HG02571 (cell line): ENCODE measurements at regions not wholly inside any gene's neighbourhood (a gene's known extent, or its start where the extent isn't known, plus 50 kb on each side); places are given as distances from the start of the nearest gene placed in this dataset.

Experiments
- ATAC-seq: cut with Tn5 transposase; IDR thresholded peaks from one replicate; pipeline ENCODE4 v1.9.1; 2021; ENCODE audit warnings: mild to moderate bottlenecking, moderate library complexity; ENCODE audit not compliant: unreplicated experiment

DNA sequence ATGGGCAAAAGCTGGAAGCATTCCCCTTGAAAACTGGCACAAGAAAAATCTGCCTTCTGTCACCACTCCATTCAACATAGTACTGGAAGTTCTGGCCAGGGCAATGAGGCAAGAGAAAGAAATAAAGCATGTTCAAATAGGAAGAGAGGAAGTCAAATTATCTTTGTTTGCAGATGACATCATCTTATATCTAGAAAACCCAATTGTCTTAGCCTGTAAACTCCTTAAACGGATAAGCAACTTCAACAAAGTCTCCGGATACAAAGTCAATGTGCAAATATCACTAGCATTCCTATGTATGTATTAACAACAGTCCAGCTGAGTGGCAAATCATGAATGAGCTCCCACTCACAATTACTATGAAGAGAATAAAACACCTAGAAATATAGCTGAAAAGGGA is 1579.3 kb downstream of the SUCLG1 start:
- ATAC-seq: no peak

DNA sequence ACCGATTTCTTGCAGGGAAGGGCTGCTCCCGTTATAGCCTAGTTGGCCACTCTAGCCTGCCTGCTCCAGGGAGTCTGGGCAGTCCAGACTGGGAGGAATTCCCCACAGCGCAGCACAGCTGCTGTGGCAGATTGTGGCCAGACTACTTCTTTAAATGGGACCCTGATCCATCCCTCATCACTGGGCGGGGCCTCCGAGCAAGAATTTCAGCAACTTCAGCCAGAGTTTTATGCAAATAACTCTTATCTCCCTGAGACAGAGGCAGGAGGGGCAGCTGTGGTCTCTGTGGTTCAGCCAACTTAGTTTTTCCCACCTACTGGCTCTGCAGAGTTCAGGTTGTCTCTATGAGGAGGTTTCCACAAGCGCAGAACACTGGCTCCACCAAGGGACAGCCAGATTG is 1583.2 kb downstream of the SUCLG1 start:
- ATAC-seq: no peak

DNA sequence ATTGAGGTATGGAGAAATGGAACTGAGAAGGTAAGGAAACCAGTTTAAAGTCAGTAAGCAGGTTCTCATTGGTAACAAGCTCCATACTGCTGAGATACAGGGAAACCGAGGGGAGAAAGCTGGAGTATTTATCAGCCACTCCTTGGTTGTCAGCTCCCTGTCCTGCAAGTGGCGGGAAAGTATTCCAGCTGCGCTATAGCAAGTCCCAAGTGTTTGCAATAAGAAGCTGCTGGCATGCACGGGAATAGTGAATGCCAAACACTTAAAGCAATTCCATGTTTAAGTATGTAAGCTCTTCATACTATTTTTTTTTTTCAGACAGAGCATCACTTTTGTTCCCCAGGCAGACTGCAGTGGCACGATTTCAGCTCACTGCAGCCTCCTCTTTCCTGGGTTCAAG is 1601.1 kb downstream of the SUCLG1 start:
- ATAC-seq: no peak

DNA sequence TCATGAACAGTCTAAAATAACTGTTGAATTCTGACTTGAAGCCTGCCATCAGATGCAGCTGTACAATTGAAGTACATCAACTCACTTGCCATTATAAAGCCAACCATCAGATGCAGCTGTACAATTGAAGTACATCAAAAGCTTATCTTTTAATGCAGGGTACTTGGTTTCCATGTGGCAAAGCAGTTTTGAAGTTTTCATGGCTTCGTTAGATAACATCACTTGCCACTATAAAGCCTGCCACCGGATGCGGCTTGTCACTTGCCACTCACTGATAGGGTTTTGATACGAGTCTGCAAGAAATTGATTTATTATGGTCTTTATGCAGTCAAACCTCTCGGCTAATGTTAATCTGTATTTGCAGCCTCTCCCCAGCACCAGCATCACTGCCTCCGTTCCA is 1605.8 kb downstream of the SUCLG1 start:
- no peak for ATAC-seq

DNA sequence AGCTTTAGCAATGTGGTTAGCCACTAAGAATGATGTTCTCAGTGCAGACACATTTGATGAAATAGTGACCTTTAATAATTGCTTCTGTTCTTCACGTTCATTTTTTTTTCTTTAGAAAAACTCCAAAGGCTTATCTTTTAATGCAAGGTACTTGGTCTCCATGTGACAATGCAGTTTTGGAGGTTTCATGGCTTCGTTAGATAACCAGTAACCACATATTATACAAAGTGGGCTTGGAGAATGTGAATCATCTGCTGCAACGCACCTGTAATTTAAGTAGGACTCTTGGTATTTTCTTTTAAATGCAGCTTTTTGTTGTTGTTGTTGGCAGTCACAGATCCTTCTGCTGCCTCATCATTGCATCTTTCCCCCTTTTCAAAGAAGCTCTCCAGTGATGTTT is 1606.3 kb downstream of the SUCLG1 start:
- no peak for ATAC-seq

DNA sequence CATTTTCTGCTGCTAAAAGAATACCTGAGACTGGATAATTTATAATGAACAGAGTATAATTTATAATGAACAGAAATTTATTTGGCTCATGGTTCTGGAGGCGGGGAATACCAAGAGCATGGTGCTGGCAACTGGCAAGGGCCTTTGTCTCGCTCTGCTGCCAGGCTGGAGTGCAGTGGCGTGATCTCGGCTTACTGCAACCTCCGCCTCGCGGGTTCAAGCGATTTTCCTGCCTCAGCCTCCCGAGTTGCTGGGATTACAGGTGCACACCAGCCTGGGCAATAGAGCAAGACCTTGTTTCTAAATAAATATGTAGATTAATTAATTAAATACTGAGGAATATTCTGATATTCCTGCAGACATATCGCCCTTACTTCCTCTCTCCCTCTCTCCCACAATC is 1610.8 kb downstream of the SUCLG1 start:
- no peak for ATAC-seq

DNA sequence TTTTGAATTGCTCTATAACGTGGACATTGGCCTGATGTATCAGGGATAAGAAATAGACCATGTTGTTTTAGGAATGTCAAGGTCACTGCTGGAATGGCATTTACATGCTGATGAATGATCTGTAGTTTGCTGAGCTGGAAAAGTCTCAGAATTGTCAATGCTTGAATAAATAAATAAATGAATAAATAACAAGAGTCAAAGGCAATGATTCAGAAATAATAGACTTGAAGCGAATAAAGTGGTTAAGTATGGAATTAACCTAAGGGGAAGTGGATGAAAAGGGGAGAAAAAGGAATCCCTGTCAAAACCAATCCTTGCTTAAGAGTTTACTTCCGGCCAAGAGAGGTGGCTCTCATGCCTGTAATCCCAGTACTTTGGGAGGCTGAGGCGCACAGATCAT is 1620.0 kb downstream of the SUCLG1 start:
- ATAC-seq: no peak

DNA sequence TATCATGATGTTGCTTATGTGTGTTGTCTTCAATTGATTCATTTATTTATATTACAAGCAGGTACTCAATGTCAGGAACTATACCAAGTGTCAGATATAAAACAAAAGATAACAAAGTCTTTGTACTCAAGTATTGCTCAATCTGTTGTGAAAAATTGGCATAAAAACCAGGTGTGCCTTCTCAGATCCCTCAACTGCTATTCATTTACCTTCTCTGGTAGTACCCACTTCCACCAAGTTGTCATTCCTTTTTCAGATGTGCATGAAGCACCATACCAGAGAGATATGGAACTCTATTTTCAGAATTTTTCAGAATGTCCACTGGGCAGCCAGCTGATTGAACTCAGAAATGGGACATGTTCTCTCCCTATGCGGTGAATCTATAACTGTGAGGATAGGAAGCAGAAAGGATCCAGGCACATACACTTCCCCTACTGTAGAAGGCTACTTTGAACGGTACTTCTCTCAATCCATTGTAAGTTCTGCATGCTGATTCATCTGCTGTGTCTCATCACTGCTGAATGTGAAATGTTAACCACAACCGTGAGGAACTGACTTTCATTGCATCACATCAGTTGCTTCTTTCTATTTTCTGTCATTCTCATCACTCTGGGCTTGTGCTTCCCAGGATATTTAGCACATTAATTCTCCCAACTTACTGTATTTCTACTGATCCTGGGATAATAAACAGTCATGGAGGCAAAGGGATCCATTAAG is 1621.3 kb downstream of the SUCLG1 start:
- ATAC-seq: no peak

DNA sequence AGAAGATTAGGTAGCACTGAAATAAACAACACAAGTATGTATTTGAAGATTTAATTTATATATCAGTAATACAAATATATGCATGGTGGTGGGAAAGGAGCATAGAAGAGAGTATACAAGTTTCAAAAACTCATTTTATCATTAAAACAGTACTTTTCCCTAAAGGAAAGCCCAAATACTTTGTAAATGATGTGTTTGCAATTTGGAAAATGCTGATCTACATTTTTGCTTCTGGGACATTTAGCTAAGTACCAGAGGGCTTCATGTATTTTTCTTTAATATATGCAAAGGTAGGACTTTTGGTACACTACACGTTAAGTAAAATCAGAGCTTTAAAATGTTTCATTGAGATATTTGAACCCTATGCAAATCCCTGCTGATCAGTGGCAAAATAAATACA is 1624.2 kb downstream of the SUCLG1 start:
- ATAC-seq: no peak

DNA sequence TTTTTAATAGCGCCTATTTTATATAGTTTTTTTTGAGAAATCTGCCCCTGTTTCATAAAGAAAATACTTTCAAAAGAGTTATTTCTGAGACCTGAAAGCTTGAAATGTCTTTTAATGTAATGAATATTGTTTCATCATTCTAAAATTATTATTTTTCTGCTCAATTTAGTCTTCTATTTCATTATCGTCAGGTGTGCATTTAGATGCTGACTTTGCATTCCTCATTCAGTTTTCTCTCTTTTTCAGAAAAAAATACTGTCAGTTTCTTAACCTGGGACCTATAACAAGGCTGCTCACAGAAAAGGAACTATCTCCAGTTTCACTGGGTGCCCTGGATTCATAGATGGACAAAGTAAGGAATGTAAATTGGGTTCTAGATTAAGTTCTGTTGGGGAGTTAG is 1631.7 kb downstream of the SUCLG1 start:
- ATAC-seq: no peak

DNA sequence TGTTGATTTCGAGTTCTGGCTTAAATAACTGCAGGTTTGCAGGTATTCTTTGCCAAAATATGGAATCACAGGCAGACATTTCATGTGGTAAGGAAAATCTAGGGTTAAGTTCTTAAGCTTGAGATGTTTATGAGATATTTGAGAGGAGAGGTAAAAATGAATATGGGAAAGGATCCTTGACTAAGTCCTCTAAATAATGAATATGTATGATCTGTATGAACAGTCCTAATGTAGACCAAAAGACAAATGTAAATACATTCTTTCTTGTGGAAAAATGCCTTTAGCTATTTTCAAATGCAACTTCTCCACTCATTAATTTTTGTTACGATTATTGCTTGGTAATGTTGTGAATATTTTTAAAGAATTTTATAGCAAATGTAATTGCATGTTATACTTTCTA is 1632.6 kb downstream of the SUCLG1 start:
- no peak for ATAC-seq

DNA sequence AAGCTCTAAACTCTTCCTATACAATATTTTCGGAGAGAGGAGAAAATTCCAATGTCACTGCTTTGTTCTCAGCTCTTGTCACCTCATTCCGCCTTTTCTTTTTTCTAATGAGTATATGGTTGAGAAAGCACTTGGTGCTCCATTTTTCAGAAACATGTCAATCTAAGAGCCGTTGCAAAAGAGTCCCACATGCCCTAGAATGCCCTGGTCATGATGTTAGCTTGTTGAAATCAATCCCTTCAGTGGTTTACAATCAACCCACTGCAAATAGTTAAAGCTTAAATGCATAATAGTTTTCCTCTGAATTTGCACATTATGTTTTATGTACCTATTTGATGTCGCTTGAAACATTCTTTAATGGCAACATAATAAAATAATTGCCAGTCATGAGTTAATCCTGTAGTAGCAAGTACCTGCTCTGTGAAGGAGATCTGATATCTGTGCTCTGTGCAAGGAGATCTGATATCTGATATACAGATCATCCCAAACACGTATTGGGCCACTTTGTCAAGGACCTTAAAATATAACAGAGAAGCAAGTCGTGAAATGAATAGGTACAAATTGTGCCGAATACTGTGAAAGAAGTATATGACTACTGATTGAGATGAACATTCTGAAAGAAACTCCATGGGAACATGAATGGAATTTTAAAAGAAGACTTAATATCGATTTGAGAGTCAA is 1633.5 kb downstream of the SUCLG1 start:
- ATAC-seq: no peak

DNA sequence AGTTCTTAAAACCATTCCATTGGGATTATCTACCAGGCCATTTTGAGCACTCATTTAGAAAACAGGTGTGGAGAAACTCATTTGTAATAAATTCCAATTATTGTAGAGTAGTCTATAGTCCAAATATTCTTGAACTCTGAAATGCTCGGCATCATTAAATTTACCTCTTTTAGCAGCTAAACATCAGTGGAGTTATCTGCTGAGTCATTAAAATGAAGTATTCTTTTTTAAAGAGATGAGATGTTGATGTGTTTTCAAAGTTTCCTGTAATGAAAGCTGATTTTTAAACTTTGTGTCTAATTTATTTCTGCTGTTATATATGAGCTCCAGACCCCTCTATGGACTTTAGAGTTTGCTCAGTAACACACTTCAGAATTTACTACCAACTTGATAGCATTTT is 1635.2 kb downstream of the SUCLG1 start:
- ATAC-seq: no peak

DNA sequence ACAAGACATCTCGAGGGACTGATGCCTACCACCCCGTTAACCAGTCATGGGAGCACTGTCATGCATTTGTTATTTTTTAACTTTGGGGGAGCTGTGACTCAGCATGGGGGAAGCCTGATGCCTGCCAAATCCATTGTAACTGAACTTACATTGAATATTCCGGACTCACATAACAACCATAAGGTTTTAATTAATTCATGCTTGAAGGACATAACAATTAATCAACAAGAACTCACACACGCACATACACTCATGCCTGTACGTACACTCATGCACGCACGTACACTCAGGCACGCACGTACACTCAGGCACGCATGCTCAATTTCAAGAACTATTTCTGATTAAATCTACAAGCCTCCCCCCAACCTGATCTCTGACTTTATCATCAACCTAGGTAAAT is 1639.1 kb downstream of the SUCLG1 start:
- no peak for ATAC-seq

DNA sequence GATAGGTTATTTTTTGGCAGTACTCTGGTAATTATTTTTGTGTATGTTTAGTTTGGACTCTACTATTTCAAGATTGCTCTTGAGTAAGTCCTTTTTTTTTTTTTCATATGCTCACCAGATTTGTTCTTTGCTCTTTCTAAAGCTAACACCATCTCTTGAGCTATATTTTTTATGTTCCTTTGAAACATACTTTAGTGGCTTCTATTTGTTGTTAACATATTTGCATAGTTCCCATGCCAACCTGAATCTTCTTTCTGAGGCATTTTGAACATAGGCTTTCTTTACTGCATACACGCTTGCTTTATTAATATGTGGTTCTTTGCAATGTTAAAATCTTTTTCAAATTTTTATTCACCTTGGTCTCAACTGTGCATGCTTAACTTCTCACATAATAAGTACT is 1644.9 kb downstream of the SUCLG1 start:
- no peak for ATAC-seq

DNA sequence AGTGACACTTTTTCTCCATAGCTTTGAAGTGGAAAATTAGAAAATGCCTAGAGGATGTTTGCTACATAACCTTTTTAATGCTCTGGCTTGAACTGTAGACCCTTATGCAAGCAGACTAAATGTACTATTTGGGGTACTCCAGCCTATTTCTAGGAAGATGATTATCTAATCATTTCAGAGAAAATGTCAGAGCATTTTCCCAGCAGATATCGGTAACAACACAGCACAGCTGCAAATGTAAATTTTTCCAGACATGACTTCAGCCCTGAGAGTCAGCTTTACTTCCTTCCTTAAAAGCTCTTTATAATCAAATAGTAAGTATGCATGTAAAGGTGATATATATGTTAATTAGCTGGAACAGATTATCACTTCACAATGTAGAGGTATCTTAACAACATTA is 1647.1 kb downstream of the SUCLG1 start:
- no peak for ATAC-seq

DNA sequence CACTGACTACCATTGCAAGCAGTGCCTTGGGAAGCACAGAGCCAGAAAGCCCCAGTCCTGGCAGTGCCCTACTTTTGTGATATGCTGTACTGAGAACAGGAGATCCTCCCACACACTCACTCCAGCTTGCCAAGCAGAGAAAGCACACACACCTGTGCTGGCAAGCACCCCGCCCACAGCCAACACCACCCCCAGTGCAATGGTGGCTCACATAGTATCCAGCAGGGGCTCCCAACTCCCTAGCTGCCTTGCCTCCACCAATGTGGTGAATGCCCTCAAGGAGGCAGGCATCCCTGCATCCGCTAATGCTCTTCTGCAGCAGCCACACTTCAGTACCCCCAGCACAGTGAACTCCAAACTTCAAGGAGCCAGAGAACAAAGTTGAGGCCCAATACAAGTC is 1655.8 kb downstream of the SUCLG1 start:
- ATAC-seq: no peak

DNA sequence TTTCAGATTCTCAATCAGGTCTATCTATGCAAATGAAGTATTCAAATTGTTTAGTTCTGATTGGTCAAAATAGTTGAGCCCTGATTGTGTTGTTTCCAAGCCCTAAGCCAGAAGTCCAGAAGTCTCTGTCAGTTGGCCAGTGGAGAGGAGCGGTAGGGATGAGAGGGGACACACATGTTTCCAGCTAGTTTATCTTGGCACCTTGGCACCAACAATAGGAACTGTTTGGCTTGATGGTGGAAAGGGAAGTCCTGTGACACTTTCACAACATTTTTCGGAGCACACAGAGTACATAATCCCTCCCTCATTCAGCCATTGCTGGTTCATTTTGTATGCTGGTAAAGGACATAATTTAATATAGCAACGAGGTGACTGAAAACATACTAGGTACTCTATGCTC is 1661.6 kb downstream of the SUCLG1 start:
- no peak for ATAC-seq

DNA sequence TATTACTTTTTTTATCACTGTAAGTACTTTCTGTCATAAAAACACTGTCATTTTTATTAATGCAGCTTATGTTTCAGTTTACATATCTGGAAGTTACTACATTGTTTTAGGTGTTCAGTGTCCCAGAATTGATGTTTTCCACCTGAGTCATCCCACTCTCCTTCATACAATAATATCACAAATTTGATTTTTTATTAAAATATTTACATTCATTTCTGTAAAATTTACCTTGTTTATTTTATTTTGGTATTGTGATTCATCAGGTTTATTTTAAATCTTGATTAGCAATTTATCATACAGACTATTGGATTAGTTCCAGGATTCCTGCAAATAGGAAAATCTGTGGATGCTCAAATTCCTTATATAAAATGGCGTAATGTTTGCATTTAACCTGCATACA is 1662.9 kb downstream of the SUCLG1 start:
- ATAC-seq: no peak

DNA sequence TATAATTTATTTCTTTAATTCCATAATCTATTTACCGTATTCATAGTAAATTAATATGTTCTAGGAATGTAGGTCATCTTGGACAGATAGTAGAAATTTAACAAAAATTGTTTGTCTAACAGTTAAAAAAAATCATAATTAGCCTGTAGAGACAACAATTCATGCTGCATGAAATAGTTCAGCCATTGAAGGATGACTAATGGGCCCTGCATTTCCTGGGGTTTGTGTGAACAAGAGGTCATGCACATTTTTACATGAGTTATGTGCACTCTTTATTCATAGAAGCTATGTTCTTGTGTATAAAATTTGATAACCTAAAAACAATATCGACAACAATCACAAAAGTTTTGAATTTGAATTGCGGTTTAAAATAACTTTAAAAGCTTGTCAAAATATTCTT is 1663.6 kb downstream of the SUCLG1 start:
- ATAC-seq: no peak

DNA sequence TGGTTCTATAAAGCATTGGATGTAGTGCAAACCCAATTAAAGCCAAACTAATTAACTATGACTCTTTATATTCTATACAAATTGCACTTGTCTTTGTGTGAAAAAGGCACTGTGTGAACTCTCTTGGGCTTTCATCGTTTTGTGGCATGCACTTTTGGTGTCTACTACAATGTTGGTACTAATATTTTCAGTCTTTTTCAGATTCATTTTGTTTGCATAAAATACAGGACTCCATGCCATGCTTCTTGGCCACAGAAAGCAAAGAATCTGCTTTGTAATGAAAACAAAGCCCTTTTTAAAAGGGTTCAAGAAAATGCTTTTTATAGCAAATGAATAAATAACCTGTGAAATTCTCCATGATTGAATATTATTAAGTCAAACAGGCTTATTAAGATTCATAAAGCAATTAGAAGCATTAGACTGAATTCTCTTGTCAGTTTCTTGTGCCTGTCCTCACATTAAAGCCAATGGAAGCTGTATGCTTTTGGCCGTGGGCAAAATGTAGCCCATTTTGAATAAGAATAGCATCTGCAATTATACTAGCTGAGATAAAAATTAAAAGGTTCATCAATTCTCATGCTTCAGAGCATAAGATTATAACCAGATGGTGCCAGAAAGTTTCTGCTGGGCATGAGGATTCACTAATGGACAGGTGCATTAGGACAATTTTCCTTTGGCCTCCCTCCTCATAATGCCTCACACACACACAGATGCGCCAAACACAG is 1665.2 kb downstream of the SUCLG1 start:
- no peak for ATAC-seq

DNA sequence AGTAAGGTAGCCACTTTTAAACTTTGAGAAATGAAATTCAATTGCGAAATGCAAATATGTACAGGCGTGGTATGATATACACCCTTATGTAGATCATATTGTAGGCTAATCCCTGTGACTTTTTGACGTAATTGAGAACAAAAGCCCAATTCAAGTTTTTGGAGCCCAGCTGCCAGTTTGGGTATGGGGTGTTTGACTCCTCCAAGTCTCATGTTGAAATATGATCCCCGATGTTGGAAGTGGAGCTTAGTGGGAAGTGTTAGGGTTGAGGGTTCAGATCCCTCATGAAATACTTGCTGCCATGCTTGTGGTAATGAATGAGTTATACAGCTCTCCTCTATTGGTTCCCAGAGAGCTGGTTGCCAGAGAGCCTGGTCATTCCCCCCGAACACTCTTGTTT is 1666.8 kb downstream of the SUCLG1 start:
- no peak for ATAC-seq
